PC-3 (cell line): ENCODE measurements at regions not wholly inside any gene's neighbourhood (a gene's known extent, or its start where the extent isn't known, plus 50 kb on each side); places are given as distances from the start of the nearest gene placed in this dataset.

Source experiments
- ATAC-seq: fragments of 200-7000 bp; cut with Tn5 transposase; 2 replicates; pipeline ENCODE4 v1.9.1; 2020; ENCODE audit warnings: mild to moderate bottlenecking, moderate library complexity
- BruUV-seq: library from RNA; stranded (reverse); fragments of 400-500 nt; replicated peaks from 2 replicates; lab custom pipeline; 2021; lab: Mats Ljungman, UMichigan
- CTCF ChIA-PET: fragments of 300-600 bp; sonication (Branson Sonifier 250); formaldehyde crosslinking; loops from one replicate; lab custom pipeline; 2022; ENCODE audit warnings: antibody characterized with exemption; lab: Charles Lee
- POLR2A ChIA-PET: fragments of 300-600 bp; sonication (Branson Sonifier 250); formaldehyde crosslinking; loops from one replicate; lab custom pipeline; 2022; ENCODE audit warnings: antibody characterized with exemption; ENCODE audit not compliant: unreplicated experiment; lab: Charles Lee
- DNase-seq: peaks from one replicate; pipeline ENCODE4 v3.0.0-alpha.2; 2015
- H2AFZ ChIP-seq: fragments of 300-600 bp; sonication (generic); 2 replicates; pipeline ENCODE4 v1.6.0; 2016; ENCODE audit warnings: antibody characterized with exemption, low read length
- H3F3A ChIP-seq: fragments of 300-600 bp; sonication (generic); one replicate; pipeline ENCODE4 v1.6.0; 2017; ENCODE audit warnings: antibody characterized with exemption, low read length, control low read depth, mild to moderate bottlenecking; ENCODE audit not compliant: unreplicated experiment
- H3K27ac ChIP-seq: fragments of 300-600 bp; sonication (generic); 2 replicates; pipeline ENCODE4 v1.5.1; 2016; ENCODE audit warnings: mild to moderate bottlenecking, low read length
- H3K27me3 ChIP-seq: fragments of 300-600 bp; sonication (generic); 2 replicates; pipeline ENCODE4 v1.6.1; 2016; ENCODE audit warnings: low read length, mixed read lengths
- H3K36me3 ChIP-seq: fragments of 300-600 bp; sonication (generic); 2 replicates; pipeline ENCODE4 v1.6.1; 2016; ENCODE audit warnings: low read depth, mixed run types, low read length, mixed read lengths
- H3K4me1 ChIP-seq: fragments of 300-600 bp; sonication (generic); 2 replicates; pipeline ENCODE4 v1.5.1; 2016; ENCODE audit warnings: low read length; ENCODE audit not compliant: insufficient read depth
- H3K4me2 ChIP-seq: fragments of 300-600 bp; sonication (generic); 2 replicates; pipeline ENCODE4 v1.6.0; 2016; ENCODE audit warnings: low read length
- H3K4me3 ChIP-seq: fragments of 300-600 bp; sonication (generic); 2 replicates; pipeline ENCODE4 v1.5.1; 2016; ENCODE audit warnings: mild to moderate bottlenecking, low read length, mixed read lengths
- H3K79me2 ChIP-seq: fragments of 300-600 bp; sonication (generic); 2 replicates; pipeline ENCODE4 v1.6.1; 2017; ENCODE audit warnings: low read length, mixed read lengths
- H3K9ac ChIP-seq: fragments of 300-600 bp; sonication (generic); 2 replicates; pipeline ENCODE4 v1.6.0; 2016; ENCODE audit warnings: mild to moderate bottlenecking, low read length
- H3K9me2 ChIP-seq: fragments of 300-600 bp; sonication (generic); replicated peaks from 2 replicates; pipeline ENCODE4 v1.6.1; 2016; ENCODE audit warnings: mixed run types, low read length, mixed read lengths
- H3K9me3 ChIP-seq: fragments of 300-600 bp; sonication (generic); 2 replicates; pipeline ENCODE4 v1.6.1; 2016; ENCODE audit warnings: low read length, mixed read lengths
- H4K20me1 ChIP-seq: fragments of 300-600 bp; sonication (generic); 2 replicates; pipeline ENCODE4 v1.6.1; 2016; ENCODE audit warnings: low read length, mixed read lengths
- CTCF ChIP-seq: fragments of 300-600 bp; sonication (generic); conservative IDR thresholded peaks from 2 replicates; pipeline ENCODE4 v1.5.1; 2017; ENCODE audit warnings: antibody characterized with exemption, low read depth, mild to moderate bottlenecking, low read length
- EZH2 ChIP-seq: fragments of 300-600 bp; sonication (generic); IDR thresholded peaks from one replicate; pipeline ENCODE4 v1.6.1; 2017; ENCODE audit warnings: antibody characterized with exemption, mild to moderate bottlenecking, low read length; ENCODE audit not compliant: unreplicated experiment
- EZH2phosphoT487 ChIP-seq: fragments of 300-600 bp; sonication (generic); IDR thresholded peaks from 2 replicates; pipeline ENCODE4 v1.6.1; 2018; ENCODE audit warnings: mild to moderate bottlenecking, antibody characterized with exemption, low read length, borderline replicate concordance
- intact Hi-C: fragments of 100-400 bp; cut with micrococcal nuclease; formaldehyde crosslinking; loops from 2 replicates; pipeline ENCODE4 v1.9.0; 2023

GRCh38 chr7:1357601-1358271 lies 101.5 kb downstream of the MICALL2 start:
- no peaks in the 10 kb centered on the region for H3K9me2 ChIP-seq
- no peaks in the 10 kb centered on the region for H3F3A ChIP-seq
- CTCF ChIA-PET, result no interaction called here
- H4K20me1 ChIP-seq, result no peaks in the 10 kb centered on the region
- H3K27me3 ChIP-seq, result no peaks in the 10 kb centered on the region
- H2AFZ ChIP-seq, result no peak overlapping the region
- H3K27ac ChIP-seq, result no peak overlapping the region
- H3K9ac ChIP-seq, result no peak overlapping the region
- no peaks in the 10 kb centered on the region for H3K4me1 ChIP-seq
- ATAC-seq (no peak; the same call in 1 of the 2 replicates), DNase-seq (no peak)
- H3K4me2 ChIP-seq, result no peak overlapping the region
- intact Hi-C loops, result no loop called here
- H3K4me3 ChIP-seq, result no peak overlapping the region
- H3K36me3 ChIP-seq, result no peaks in the 10 kb centered on the region
- POLR2A ChIA-PET, result no interaction called here
- no peaks in the 10 kb centered on the region for H3K9me3 ChIP-seq
- BruUV-seq, result no TSS peak
- no peaks in the 10 kb centered on the region for H3K79me2 ChIP-seq
- TF ChIP-seq EZH2phosphoT487, result no peak
- TF ChIP-seq CTCF, result no peak
- no peak for TF ChIP-seq EZH2

GRCh38 chr7:1358376-1359050 lies 100.8 kb downstream of the MICALL2 start:
- Histone ChIP-seq H3K27me3 (no peaks in the 10 kb centered on the region), H3F3A (no peaks in the 10 kb centered on the region), H3K4me3 (no peak overlapping the region), H3K36me3 (no peaks in the 10 kb centered on the region), H3K79me2 (no peaks in the 10 kb centered on the region), H2AFZ (no peak overlapping the region), H3K4me1 (no peaks in the 10 kb centered on the region), H3K9ac (no peak overlapping the region), H3K9me2 (no peaks in the 10 kb centered on the region), H3K4me2 (no peak overlapping the region), H3K9me3 (no peaks in the 10 kb centered on the region), H4K20me1 (no peaks in the 10 kb centered on the region), H3K27ac (no peak overlapping the region)
- CTCF ChIA-PET, result no interaction called here
- BruUV-seq, result no TSS peak
- TF ChIP-seq EZH2phosphoT487 (no peak), EZH2 (no peak), CTCF (no peak)
- DNase-seq, result no peak
- ATAC-seq, result no peak
- POLR2A ChIA-PET, result no interaction called here
- intact Hi-C loops, result no loop called here

GRCh38 chr7:1359051-1359400 lies 100.2 kb downstream of the MICALL2 start:
- no peak for ATAC-seq
- CTCF ChIA-PET, result no interaction called here
- no peak overlapping the region for H3K4me2 ChIP-seq

More at GRCh38 chr7:1359051-1359400, 100.2 kb downstream of the MICALL2 start:
- Histone ChIP-seq H3K4me3 (no peak overlapping the region), H3K27me3 (no peaks in the 10 kb centered on the region), H3K79me2 (no peaks in the 10 kb centered on the region), H3K4me1 (peaks cover 2% of the 10 kb centered on the region; the same call in 1 of the 2 replicates), H3K27ac (no peak overlapping the region), H3K9me3 (no peaks in the 10 kb centered on the region), H3K9ac (no peak overlapping the region), H2AFZ (no peak overlapping the region), H4K20me1 (no peaks in the 10 kb centered on the region), H3K9me2 (no peaks in the 10 kb centered on the region), H3K36me3 (no peaks in the 10 kb centered on the region), H3F3A (no peaks in the 10 kb centered on the region)
- POLR2A ChIA-PET, result no interaction called here
- DNase-seq, result no peak
- BruUV-seq, result no TSS peak
- intact Hi-C loops, result no loop called here
- TF ChIP-seq EZH2, result no peak
